HepG2 (cell line): ENCODE measurements at regions not wholly inside any gene's neighbourhood (a gene's known extent, or its start where the extent isn't known, plus 50 kb on each side); places are given as distances from the start of the nearest gene placed in this dataset.
A peak's percentile ranks its signal among the peaks of the same experiment; 100 is the strongest.

Experiments used
- ATAC-seq: fragments of 200-7000 bp; cut with Tn5 transposase; 3 replicates; pipeline ENCODE4 v1.9.1; 2020; ENCODE audit warnings: mild to moderate bottlenecking, moderate library complexity
- BruUV-seq: library from RNA; stranded (reverse); fragments of 400-500 nt; replicated peaks from 2 replicates; lab custom pipeline; 2021; lab: Mats Ljungman, UMichigan
- CTCF ChIA-PET: fragments of 300-600 bp; formaldehyde crosslinking; extraction: SDS; loops from one replicate; lab custom pipeline; 2021; ENCODE audit warnings: low total read pairs, inconsistent platforms, low intra/inter-chr PET ratio; lab: Yijun Ruan, JAX
- POLR2A ChIA-PET: fragments of 350-600 bp; sonication (Branson Sonifier 250); formaldehyde crosslinking; loops from one replicate; lab custom pipeline; 2020; ENCODE audit warnings: antibody characterized with exemption, inconsistent platforms; lab: Yijun Ruan, JAX
- DNase-seq: peaks from one replicate; pipeline ENCODE4 v3.0.0-alpha.2; 2015; ENCODE audit warnings: low spot score
- FAIRE-seq: peaks from 3 replicates; lab custom pipeline; 2011; peaks lifted over from hg19 to GRCh38; lab: Jason Lieb, UNC
- H2AFZ ChIP-seq: one replicate; pipeline ENCODE4 v1.6.1; 2011; ENCODE audit warnings: low read length, inconsistent platforms
- H3K27ac ChIP-seq: fragments of 300-600 bp; 3 replicates; pipeline ENCODE4 v1.8.0; 2011; ENCODE audit warnings: mixed run types, mild to moderate bottlenecking, mixed read lengths, low read length, inconsistent platforms; ENCODE audit not compliant: insufficient read depth; ENCODE audit errors: extremely low read length
- H3K27me3 ChIP-seq, 2 experiments: fragments of 200-600 bp in 1 of 2; 2 replicates in 1 of 2; 3 replicates in 1 of 2; pipeline versions ENCODE4 v1.6.0 to v1.8.0; 2011; ENCODE audit warnings: low read length in 2 of 2, mild to moderate bottlenecking in 2 of 2, moderate library complexity in 2 of 2, inconsistent platforms in 1 of 2; ENCODE audit not compliant: insufficient read depth in 2 of 2, control insufficient read depth in 1 of 2
- H3K36me3 ChIP-seq, 2 experiments: fragments of 200-600 bp in 1 of 2; replicated peaks in 1 of 2; 2 replicates in 1 of 2; 3 replicates in 1 of 2; pipeline versions ENCODE4 v1.5.1 to v1.8.0; 2011; ENCODE audit warnings: low read length in 2 of 2, inconsistent platforms in 1 of 2; ENCODE audit not compliant: insufficient read depth in 2 of 2, control insufficient read depth in 1 of 2
- H3K4me1 ChIP-seq: 2 replicates; pipeline ENCODE4 v1.5.1; 2012; ENCODE audit warnings: low read length, inconsistent platforms; ENCODE audit not compliant: insufficient read depth
- H3K4me2 ChIP-seq: 2 replicates; pipeline ENCODE4 v1.6.0; 2011; ENCODE audit warnings: low read depth, low read length, inconsistent platforms
- H3K4me3 ChIP-seq, 3 experiments: fragments of 200-600 bp in 1 of 3; sonication (generic), shearing (Covaris generic) in 1 of 3; replicated peaks in 1 of 3; 2 replicates each; pipeline ENCODE4 v1.5.1; 2011 to 2016; ENCODE audit warnings: low read length in 3 of 3, inconsistent platforms in 2 of 3, low read depth in 2 of 3, mild to moderate bottlenecking in 2 of 3, control low read depth in 1 of 3, mixed read lengths in 1 of 3; ENCODE audit not compliant: insufficient read depth in 1 of 3
- H3K79me2 ChIP-seq: one replicate; pipeline ENCODE4 v1.6.1; 2011; ENCODE audit warnings: low read length, inconsistent platforms; ENCODE audit not compliant: insufficient read depth
- H3K9ac ChIP-seq: 2 replicates; pipeline ENCODE4 v1.6.0; 2011; ENCODE audit warnings: mild to moderate bottlenecking, low read depth, low read length, inconsistent platforms; ENCODE audit not compliant: insufficient read depth
- H3K9me3 ChIP-seq: 2 replicates; pipeline ENCODE4 v1.5.1; 2012; ENCODE audit warnings: mild to moderate bottlenecking, low read length
- H4K20me1 ChIP-seq: 2 replicates; pipeline ENCODE4 v1.6.0; 2011; ENCODE audit warnings: inconsistent platforms, mild to moderate bottlenecking, low read length, moderate library complexity; ENCODE audit not compliant: insufficient read depth
- KDM5A ChIP-seq: fragments of 200-600 bp; sonication (generic); IDR thresholded peaks from 2 replicates; pipeline ENCODE4 v1.7.0; 2018; ENCODE audit warnings: antibody characterized with exemption, mild to moderate bottlenecking, low read length, borderline replicate concordance
- KLF15 ChIP-seq: sonication (generic); formaldehyde crosslinking; IDR thresholded peaks from 2 replicates; pipeline ENCODE4 v1.8.1; 2023; ENCODE audit warnings: borderline replicate concordance, mild to moderate bottlenecking, inconsistent platforms, missing genetic modification reagents, mixed read lengths
- MAFF ChIP-seq: IDR thresholded peaks from 2 replicates; pipeline ENCODE4 v1.6.1; 2011; ENCODE audit warnings: low read depth, low read length, improper control_type of control experiment
- MAFK ChIP-seq, 2 experiments: IDR thresholded peaks in 1 of 2; conservative IDR thresholded peaks in 1 of 2; 2 replicates each; pipeline ENCODE4 v1.6.1; 2011; ENCODE audit warnings: improper control_type of control experiment in 2 of 2, low read length in 2 of 2
- MLXIP ChIP-seq: sonication (generic); formaldehyde crosslinking; IDR thresholded peaks from 2 replicates; pipeline ENCODE4 v1.9.0; 2021; ENCODE audit warnings: missing genetic modification reagents, borderline replicate concordance
- POLR2AphosphoS5 ChIP-seq: IDR thresholded peaks from 2 replicates; pipeline ENCODE4 v1.6.1; 2012; ENCODE audit warnings: low read depth, low read length
- TARDBP ChIP-seq: sonication (generic); formaldehyde crosslinking; IDR thresholded peaks from 2 replicates; pipeline ENCODE4 v1.8.0; 2022; ENCODE audit warnings: mild to moderate bottlenecking, missing genetic modification reagents
- ZNF124 ChIP-seq: sonication (generic); formaldehyde crosslinking; IDR thresholded peaks from 2 replicates; pipeline ENCODE4 v1.4.0; 2020; ENCODE audit warnings: missing genetic modification reagents
- ZNF576 ChIP-seq: sonication (generic); formaldehyde crosslinking; IDR thresholded peaks from 2 replicates; pipeline ENCODE4 v1.4.0; 2020; ENCODE audit warnings: mild to moderate bottlenecking, missing genetic modification reagents
- WGBS: methylation state at CpG from one replicate; pipeline ENCODE4 v1.1.6; 2017; ENCODE audit warnings: low lambda C conversion rate; 5-methylcytosine and 5-hydroxymethylcytosine counted together
- in situ Hi-C: cut with HindIII; loops from 2 replicates; pipeline ENCODE4 v1.10.0; 2017; ENCODE audit warnings: low pct_unique_long_range_greater_than_20kb; ENCODE audit not compliant: extremely low pct_ligation_motif_present
- intact Hi-C: fragments of 100-400 bp; cut with micrococcal nuclease; formaldehyde crosslinking; loops from one replicate; pipeline ENCODE4 v1.10.0; 2022; ENCODE audit not compliant: unreplicated experiment

GRCh38 chr2:47708801-47709499 is 74.0 kb upstream of the MSH6 start:
- H4K20me1 ChIP-seq = no peaks in the 10 kb centered on the region
- intact Hi-C loops (no loop called here), in situ Hi-C loops (no loop called here)
- 49% methylated on average over 4 of the region's 4 CpGs for WGBS
- ATAC-seq = no peak
- peak; percentile 4 for FAIRE-seq
- no peak overlapping the region for H3K27ac ChIP-seq
- no peak overlapping the region for H3K4me3 ChIP-seq
- no peak overlapping the region for H3K4me2 ChIP-seq
- no peaks in the 10 kb centered on the region for H3K36me3 ChIP-seq
- H2AFZ ChIP-seq = no peak overlapping the region
- H3K9me3 ChIP-seq = no peaks in the 10 kb centered on the region
- BruUV-seq = no TSS peak
- H3K4me1 ChIP-seq = no peaks in the 10 kb centered on the region
- ChIA-PET POLR2A (no interaction called here), CTCF (no interaction called here)
- no peak overlapping the region for H3K9ac ChIP-seq
- no peak for DNase-seq
- TF ChIP-seq MAFK (conservative IDR thresholded peaks at IDR 0.05 in 1 of 2, IDR thresholded peaks at IDR 0.05 in 1 of 2; ENCODE audit: low read length in 2 of 2) (0 out of 4 replicates have a peak, but pooled peaks of 1 of the 2 experiments have one; percentile 5), MLXIP (CRISPR knock-in tag) (no peak)
- H3K79me2 ChIP-seq = no peaks in the 10 kb centered on the region
- peaks cover 0 to 8% of the 10 kb centered on the region in 2 experiments; a peak in 2 of 5 replicates for H3K27me3 ChIP-seq

GRCh38 chr2:47704287-47704686 is 78.7 kb upstream of the MSH6 start:
- H3K36me3 ChIP-seq = no peaks in the 10 kb centered on the region
- H3K4me1 ChIP-seq = no peaks in the 10 kb centered on the region
- no peak for DNase-seq
- POLR2A ChIA-PET = no interaction called here
- 1% methylated on average over 2 of the region's 2 CpGs for WGBS
- H3K4me2 ChIP-seq = no peak overlapping the region
- CTCF ChIA-PET = no interaction called here
- FAIRE-seq = no peak
- intact Hi-C loops = no loop called here
- no TSS peak for BruUV-seq
- no peak overlapping the region for H3K9ac ChIP-seq
- no peaks in the 10 kb centered on the region for H3K9me3 ChIP-seq
- no peak overlapping the region for H3K27ac ChIP-seq
- TF ChIP-seq KLF15 (CRISPR knock-in tag) (no peak), ZNF576 (CRISPR knock-in tag) (no peak), ZNF124 (CRISPR knock-in tag) (no peak), POLR2AphosphoS5 (no peak), KDM5A (no peak), MAFF (no peak), TARDBP (CRISPR knock-in tag) (no peak)
- TF ChIP-seq, all 625 proteins: peak for 0
- Histone ChIP-seq H3K27me3 (peaks cover 0 to 8% of the 10 kb centered on the region in 2 experiments; a peak in 2 of 5 replicates), H3K79me2 (no peaks in the 10 kb centered on the region), H4K20me1 (no peaks in the 10 kb centered on the region), H3K4me3 (no peak overlapping the region), H2AFZ (no peak overlapping the region)
- in situ Hi-C loops = no loop called here
- ATAC-seq = no peak
